ENCODE measurements at regions not wholly inside any gene's neighbourhood (a gene's known extent, or its start where the extent isn't known, plus 50 kb on each side); places are given as distances from the start of the nearest gene placed in this dataset.

GRCh38 chr2:129377078-129377469 is 602.4 kb upstream of the RAB6C start:
- H3K79me2 ChIP-seq (ENCODE audit: insufficient read depth, low read length): no peaks in the 10 kb centered on the region
- no peaks in the 10 kb centered on the region for H3K36me3 ChIP-seq (ENCODE audit: insufficient read depth, low read length)
- H2AFZ ChIP-seq (ENCODE audit: low read length): no peak overlapping the region
- no peak overlapping the region for H3K4me3 ChIP-seq (ENCODE audit: insufficient read depth, low read length)
- H4K20me1 ChIP-seq (ENCODE audit: insufficient read depth, low read length): no peaks in the 10 kb centered on the region
- no peaks in the 10 kb centered on the region for H3K4me1 ChIP-seq (ENCODE audit: insufficient read depth, low read length)
- no peak for DNase-seq (ENCODE audit: insufficient read length, low spot score, missing footprints)
- H3K9me3 ChIP-seq (ENCODE audit: low read depth, low read length): no peaks in the 10 kb centered on the region
- no peak overlapping the region for H3K4me2 ChIP-seq (ENCODE audit: insufficient read depth, low read length)
- no peaks in the 10 kb centered on the region for H3K27me3 ChIP-seq (ENCODE audit: insufficient read depth, low read length)
- H3K27ac ChIP-seq (ENCODE audit: low read depth, low read length): no peak overlapping the region
- no peak for TF ChIP-seq CTCF (IDR thresholded peaks at IDR 0.05; ENCODE audit: extremely low read depth, low read depth, low read length)

GRCh38 chr2:129378186-129378585 is 601.3 kb upstream of the RAB6C start:
- Histone ChIP-seq H3K36me3 (ENCODE audit: insufficient read depth, low read length) (no peaks in the 10 kb centered on the region), H4K20me1 (ENCODE audit: insufficient read depth, low read length) (no peaks in the 10 kb centered on the region), H3K4me2 (ENCODE audit: insufficient read depth, low read length) (no peak overlapping the region), H3K4me1 (ENCODE audit: insufficient read depth, low read length) (no peaks in the 10 kb centered on the region), H3K27ac (ENCODE audit: low read depth, low read length) (no peak overlapping the region), H2AFZ (ENCODE audit: low read length) (no peak overlapping the region), H3K27me3 (ENCODE audit: insufficient read depth, low read length) (no peaks in the 10 kb centered on the region), H3K79me2 (ENCODE audit: insufficient read depth, low read length) (no peaks in the 10 kb centered on the region), H3K9me3 (ENCODE audit: low read depth, low read length) (no peaks in the 10 kb centered on the region), H3K4me3 (ENCODE audit: insufficient read depth, low read length) (no peak overlapping the region)
- DNase-seq (ENCODE audit: insufficient read length, low spot score, missing footprints): no peak
- no peak for TF ChIP-seq CTCF (IDR thresholded peaks at IDR 0.05; ENCODE audit: extremely low read depth, low read depth, low read length)

GRCh38 chr2:129379411-129379810 is 600.1 kb upstream of the RAB6C start:
- DNase-seq (ENCODE audit: insufficient read length, low spot score, missing footprints): no peak

GRCh38 chr2:129381789-129382188 is 597.7 kb upstream of the RAB6C start:
- no peak for TF ChIP-seq CTCF (IDR thresholded peaks at IDR 0.05; ENCODE audit: extremely low read depth, low read depth, low read length)
- no peak overlapping the region for H3K27ac ChIP-seq (ENCODE audit: low read depth, low read length)
- H3K4me3 ChIP-seq (ENCODE audit: insufficient read depth, low read length): no peak overlapping the region
- no peaks in the 10 kb centered on the region for H4K20me1 ChIP-seq (ENCODE audit: insufficient read depth, low read length)
- H3K9me3 ChIP-seq (ENCODE audit: low read depth, low read length): no peaks in the 10 kb centered on the region
- no peaks in the 10 kb centered on the region for H3K79me2 ChIP-seq (ENCODE audit: insufficient read depth, low read length)
- no peaks in the 10 kb centered on the region for H3K27me3 ChIP-seq (ENCODE audit: insufficient read depth, low read length)
- no peaks in the 10 kb centered on the region for H3K4me1 ChIP-seq (ENCODE audit: insufficient read depth, low read length)
- H3K4me2 ChIP-seq (ENCODE audit: insufficient read depth, low read length): no peak overlapping the region
- no peaks in the 10 kb centered on the region for H3K36me3 ChIP-seq (ENCODE audit: insufficient read depth, low read length)
- DNase-seq (ENCODE audit: insufficient read length, low spot score, missing footprints): no peak
- H2AFZ ChIP-seq (ENCODE audit: low read length): no peak overlapping the region

More at GRCh38 chr2:129379411-129379810, 600.1 kb upstream of the RAB6C start:
- H2AFZ ChIP-seq (ENCODE audit: low read length): no peak overlapping the region
- no peaks in the 10 kb centered on the region for H3K9me3 ChIP-seq (ENCODE audit: low read depth, low read length)
- no peaks in the 10 kb centered on the region for H3K27me3 ChIP-seq (ENCODE audit: insufficient read depth, low read length)
- H3K36me3 ChIP-seq (ENCODE audit: insufficient read depth, low read length): no peaks in the 10 kb centered on the region
- H3K4me3 ChIP-seq (ENCODE audit: insufficient read depth, low read length): no peak overlapping the region
- no peak overlapping the region for H3K4me2 ChIP-seq (ENCODE audit: insufficient read depth, low read length)
- no peaks in the 10 kb centered on the region for H3K4me1 ChIP-seq (ENCODE audit: insufficient read depth, low read length)
- no peak for TF ChIP-seq CTCF (IDR thresholded peaks at IDR 0.05; ENCODE audit: extremely low read depth, low read depth, low read length)
- H4K20me1 ChIP-seq (ENCODE audit: insufficient read depth, low read length): no peaks in the 10 kb centered on the region
- no peak overlapping the region for H3K27ac ChIP-seq (ENCODE audit: low read depth, low read length)
- no peaks in the 10 kb centered on the region for H3K79me2 ChIP-seq (ENCODE audit: insufficient read depth, low read length)
